Prostate gland (tissue), 2 donors: ENCODE measurements at regions not wholly inside any gene's neighbourhood (a gene's known extent, or its start where the extent isn't known, plus 50 kb on each side); places are given as distances from the start of the nearest gene placed in this dataset.

ENCODE experiments used
- POLR2AphosphoS5 ChIP-seq: sonication (generic); formaldehyde crosslinking; IDR thresholded peaks from one replicate; pipeline ENCODE4 v1.6.1; 2017; ENCODE audit warnings: antibody characterized with exemption
- TF ChIP-seq, protein P1 (sequence below), 4 experiments: fragments of 200-600 bp in 2 of 4; fragments of 450-650 bp in 2 of 4; sonication (generic) in 2 of 4; IDR thresholded peaks; 1 replicate in 3 of 4; 2 replicates in 1 of 4; pipeline ENCODE4 v1.5.1; 2016 to 2019; ENCODE audit warnings: antibody characterized with exemption in 4 of 4, mild to moderate bottlenecking in 2 of 4, moderate library complexity in 2 of 4

DNA sequence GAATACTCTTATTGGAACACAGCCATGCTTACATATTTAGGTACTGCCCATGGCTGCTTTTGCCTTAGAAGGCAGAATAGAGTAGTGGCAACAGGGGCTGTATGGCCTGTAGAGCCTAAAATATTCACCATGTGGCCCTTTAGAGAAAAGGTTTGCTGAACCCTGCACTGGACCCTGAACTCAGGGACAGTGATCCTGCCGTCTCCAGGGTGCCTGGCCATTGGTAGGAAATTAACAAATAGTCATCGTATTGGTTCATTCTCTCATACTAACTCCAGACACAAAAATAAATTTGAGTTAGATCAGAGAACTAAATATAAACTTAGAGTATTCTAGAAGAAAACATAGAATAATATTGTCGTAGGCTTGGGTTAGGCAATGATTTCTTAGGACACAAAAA, 181.4 kb downstream of the BCAS1 start:
- no peak for TF ChIP-seq POLR2AphosphoS5
- TF ChIP-seq, protein P1, sequence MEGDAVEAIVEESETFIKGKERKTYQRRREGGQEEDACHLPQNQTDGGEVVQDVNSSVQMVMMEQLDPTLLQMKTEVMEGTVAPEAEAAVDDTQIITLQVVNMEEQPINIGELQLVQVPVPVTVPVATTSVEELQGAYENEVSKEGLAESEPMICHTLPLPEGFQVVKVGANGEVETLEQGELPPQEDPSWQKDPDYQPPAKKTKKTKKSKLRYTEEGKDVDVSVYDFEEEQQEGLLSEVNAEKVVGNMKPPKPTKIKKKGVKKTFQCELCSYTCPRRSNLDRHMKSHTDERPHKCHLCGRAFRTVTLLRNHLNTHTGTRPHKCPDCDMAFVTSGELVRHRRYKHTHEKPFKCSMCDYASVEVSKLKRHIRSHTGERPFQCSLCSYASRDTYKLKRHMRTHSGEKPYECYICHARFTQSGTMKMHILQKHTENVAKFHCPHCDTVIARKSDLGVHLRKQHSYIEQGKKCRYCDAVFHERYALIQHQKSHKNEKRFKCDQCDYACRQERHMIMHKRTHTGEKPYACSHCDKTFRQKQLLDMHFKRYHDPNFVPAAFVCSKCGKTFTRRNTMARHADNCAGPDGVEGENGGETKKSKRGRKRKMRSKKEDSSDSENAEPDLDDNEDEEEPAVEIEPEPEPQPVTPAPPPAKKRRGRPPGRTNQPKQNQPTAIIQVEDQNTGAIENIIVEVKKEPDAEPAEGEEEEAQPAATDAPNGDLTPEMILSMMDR (IDR thresholded peaks at IDR 0.05): no peak
